ENCODE measurements at regions not wholly inside any gene's neighbourhood (a gene's known extent, or its start where the extent isn't known, plus 50 kb on each side); places are given as distances from the start of the nearest gene placed in this dataset.
"Not testable (repeated sequence)": the region's sequence is repeated elsewhere in the genome, so short reads cannot be mapped to it uniquely, and the experiment has no call there.

DNA sequence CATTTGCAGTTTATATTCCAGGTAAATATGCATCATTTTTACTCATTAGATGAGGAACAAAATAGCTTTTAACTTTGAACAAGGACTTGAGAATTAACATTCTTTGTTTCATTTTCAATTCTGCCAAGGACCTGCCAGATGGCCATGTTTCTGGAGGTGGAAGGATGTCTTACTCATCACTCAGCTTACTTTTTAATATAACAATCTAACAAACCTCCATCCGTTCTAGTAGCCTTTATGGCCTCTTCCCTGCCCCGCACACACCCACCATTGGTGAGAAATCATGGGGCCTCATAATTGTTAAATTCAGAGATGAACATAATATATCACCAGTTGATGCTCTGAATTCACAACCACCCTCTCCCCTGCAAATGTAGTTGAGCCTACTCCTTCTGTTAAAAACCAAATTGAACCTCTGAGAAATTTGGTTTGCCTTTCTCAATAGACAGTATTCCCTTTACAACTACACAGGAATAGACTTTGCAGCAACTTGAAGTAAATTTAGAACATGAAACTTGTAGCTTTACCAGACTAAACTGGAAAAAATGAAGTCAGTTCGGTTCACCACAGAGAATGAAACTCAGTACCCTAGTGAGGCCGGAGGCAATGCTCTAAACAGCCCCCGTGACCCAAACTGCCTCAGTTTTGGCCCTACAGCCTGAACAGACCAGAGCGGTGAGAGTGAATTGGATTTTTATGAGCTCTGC lies 50.1 kb upstream of the ACSL4 start:
- DNase-seq (ENCODE audit: low spot score) = no peak

DNA sequence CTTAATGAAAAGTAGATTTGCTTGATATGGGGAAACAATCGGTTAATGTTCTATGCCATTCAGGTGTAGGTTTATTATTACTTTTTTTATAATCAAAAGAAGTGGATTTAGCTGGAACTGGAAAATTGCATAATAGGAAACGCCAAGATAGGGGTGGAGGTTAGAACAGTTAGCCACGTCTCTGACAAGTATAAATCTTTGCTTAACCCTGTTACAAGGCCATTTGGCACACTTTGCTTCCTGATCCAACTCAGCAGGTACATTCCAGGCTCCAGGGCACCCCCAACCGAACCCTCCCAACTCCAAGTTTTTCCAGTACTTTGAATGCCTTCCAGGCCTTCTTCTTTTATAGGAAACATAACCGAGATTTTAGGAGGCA lies 50.6 kb upstream of the ACSL4 start:
- no peak for DNase-seq (ENCODE audit: low spot score)

DNA sequence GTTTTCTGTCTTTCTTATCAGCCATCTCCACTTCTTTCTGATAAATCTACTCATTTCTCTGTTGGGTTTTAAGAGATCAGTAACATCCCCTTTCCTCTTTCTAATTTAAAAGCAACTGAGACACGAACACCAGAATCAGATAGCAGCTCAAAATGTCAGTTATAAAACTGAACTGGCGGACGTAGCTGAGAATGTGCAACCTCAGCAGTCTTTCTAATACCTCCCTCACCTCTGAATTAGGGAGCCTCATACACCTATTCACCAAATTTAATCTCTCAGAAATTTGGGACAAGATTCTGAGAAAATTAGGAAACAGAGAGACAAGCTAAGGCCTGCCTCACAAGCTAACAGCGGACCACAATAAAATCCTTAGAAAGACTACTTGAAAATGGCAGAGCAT lies 52.0 kb upstream of the ACSL4 start:
- no peak for DNase-seq (ENCODE audit: low spot score)

DNA sequence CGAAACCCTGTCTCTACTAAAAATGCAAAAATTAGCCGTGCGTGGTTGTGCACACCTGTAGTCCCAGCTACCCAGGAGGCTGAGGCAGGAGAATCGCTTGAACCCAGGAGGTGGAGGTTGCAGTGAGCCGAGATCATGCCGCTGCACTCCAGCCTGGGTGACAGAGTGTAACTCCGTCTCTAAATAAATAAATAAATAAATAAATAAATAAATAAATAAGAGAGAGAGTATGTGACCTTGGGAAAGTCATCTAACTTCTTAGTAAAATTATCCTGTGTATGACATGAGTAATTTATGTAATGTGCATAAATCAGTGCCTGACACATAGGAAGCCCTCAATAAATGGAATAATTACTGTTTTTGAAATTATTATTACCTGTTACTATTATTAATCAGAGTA lies 57.5 kb upstream of the ACSL4 start:
- not testable (repeated sequence) for DNase-seq (ENCODE audit: low spot score)

DNA sequence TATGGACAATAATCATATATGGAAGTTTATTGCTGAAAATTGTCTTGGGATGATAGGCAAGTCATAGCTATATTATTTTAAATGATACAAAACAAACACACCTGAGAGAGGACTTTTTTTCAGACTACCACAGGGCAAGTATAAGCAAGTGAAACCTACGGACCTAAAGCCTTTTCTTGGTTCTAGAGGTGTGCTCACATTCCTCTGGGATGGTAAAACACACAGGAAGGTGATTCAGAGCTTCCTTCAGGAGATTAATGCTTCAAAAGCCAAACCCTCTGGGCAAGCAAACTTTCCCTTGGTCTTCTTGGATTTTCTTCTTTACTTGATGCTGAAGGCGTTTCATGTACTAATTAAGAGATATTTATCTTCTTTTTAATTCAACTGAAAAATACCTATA lies 60.1 kb upstream of the ACSL4 start:
- no peak for DNase-seq (ENCODE audit: low spot score)

DNA sequence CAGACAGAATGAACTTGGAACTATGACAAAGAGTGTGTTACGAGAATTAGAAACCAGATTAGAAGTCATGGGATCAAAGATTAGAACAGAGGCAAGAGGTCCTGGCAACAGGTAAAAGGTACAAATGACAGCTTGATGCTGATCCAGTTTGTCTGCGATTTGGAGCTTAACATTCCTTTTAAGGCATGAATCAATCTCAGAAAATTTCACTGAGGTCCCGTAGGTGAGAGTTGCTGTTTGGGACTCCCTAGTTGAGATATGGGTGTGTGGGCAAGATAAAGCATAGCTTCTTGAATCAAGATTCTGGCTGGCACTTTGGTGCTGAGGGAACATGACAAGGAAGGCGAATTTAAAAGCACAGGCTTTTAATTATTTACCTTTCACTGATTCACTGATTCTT lies 62.6 kb upstream of the ACSL4 start:
- DNase-seq (ENCODE audit: low spot score) = no peak

DNA sequence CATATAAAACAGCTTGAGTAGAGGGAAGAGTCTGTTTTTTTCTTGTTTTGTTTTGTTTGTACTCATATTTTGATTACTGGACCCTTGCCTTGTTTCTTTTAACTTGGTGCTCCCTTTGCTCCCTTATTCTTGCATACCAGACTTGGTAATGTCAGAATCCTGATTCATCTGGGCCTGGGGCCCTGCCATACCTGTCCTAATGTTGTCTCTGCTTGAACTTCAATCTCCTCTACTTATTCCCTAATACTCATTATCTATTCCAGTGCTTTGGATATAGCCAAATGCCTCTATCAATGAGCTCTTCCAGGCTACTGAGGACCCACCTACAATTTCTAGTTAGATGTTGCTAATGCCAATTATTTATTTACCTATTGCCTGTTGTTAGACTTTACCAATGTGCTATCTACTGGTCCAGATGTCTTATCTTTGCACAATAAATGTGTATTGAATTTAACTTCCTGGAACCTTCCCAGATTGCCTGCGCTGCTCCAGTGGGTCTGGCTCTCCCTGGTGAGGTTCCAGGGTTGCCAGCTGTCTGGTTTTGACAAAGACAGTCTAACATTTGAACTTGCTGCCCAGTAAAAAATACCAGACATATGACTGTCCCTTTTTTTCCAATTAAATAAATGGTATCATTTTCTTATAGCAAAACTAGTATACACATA lies 64.4 kb upstream of the ACSL4 start:
- DNase-seq (ENCODE audit: low spot score) = no peak

DNA sequence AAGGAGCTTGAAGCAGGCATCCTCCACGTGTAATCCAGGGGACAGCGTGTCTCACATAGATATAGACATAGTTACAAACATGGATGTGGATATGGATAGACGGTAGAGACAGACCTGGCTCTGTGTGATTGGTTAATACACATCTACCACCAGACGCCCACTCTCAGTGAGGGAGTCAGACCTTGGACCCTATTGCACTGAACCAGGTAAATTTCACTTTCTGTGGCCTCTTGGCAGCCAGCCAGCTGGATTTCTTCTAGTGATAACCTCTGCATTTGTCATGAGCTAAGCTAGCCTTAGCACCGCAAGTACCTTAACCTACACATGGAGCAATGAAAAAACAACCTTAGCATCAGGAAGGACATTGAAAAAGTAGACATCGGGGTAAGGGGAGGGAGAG lies 79.2 kb upstream of the ACSL4 start:
- DNase-seq (ENCODE audit: low spot score) = no peak

DNA sequence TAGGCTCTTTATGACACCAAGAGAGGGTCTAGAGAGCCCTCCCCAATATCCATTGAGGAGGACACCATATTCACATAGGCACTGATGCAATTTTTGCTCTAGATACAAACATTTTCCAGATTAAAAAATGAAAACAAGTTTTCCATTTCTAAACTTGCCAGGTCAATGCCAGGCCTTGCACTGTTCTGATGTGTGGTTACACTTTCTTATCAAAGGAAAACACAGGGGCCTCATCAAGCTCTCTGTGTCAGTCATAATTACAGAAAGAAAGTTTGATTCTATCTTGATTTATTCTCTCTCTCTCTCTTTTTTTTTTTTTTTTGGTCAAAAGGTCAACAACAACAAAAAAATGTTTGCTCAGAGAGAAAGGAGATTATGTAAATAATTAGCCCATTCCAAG lies 80.2 kb upstream of the ACSL4 start:
- no peak for DNase-seq (ENCODE audit: low spot score)

DNA sequence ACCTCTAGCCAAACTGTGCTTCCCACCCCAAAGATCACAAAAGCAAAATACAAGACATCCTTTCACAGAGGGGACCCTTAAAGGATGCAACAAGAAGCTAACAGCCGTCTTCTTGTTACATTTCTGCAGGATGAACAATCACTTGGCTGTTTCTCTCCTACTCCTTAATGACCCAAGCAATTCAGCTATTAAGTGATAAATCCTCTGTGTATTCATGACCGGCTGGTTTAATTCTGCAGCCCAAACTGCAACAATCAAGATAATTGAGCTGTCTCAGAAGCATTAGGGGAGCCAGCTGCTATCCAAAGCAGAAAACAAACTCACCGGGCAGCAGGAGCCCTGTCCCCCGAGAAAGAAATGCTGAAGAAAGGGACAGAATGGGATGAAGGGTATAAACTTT lies 85.9 kb upstream of the ACSL4 start:
- DNase-seq (ENCODE audit: low spot score) = no peak

DNA sequence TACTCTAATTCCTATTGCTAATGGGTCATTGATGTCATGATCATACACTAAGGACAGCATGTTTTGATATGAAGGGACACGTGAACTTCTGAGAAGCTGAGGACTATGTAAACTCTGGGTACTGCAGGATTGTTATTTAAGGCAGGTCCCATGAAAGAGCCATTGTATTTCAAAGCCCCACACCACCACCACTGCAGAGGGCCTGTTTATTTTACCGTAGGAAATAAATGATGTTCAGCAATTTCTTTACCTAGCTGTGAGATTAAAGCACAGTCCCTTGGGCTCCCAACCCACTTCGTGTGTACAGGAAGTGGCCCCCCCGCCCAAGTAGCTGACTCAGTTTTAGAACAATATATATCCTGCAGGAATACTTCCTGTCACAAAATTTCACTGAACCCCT lies 89.8 kb upstream of the ACSL4 start:
- no peak for DNase-seq (ENCODE audit: low spot score)

DNA sequence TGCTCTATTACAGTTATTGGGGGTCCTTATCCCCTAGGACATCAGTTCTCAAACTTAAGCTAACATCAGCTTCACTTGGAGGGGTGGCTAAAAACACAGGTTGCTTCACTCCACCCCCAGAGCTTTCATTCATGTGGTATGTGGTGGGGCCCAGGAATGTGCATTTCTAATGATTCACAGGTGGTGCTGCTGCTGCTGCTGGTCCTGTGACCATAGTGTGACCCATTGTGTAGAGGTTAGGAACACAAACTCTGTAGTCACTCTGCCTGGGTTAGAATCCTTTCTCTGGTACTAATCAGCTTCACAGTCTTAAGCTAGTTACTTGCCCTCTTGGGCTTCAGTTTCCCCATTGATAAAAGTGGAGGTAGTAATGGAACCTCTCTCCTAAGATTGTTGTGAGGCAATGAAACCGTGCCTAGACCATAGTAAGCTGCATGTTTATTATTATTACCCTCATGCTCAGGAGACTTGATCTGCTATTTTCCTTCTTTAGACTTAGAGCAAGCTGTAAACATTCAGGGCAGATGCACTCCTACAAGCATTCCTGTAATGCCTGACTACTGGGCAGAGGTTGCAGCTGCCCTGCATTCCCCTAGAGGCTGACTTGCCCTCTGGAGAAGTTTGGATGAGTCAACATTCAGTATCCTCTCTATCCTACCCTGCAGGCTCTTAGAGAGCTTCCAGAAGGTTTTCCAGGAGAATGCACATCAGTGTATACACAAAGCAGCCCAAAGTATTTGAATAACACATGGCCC lies 94.1 kb upstream of the ACSL4 start:
- no peak for DNase-seq (ENCODE audit: low spot score)

DNA sequence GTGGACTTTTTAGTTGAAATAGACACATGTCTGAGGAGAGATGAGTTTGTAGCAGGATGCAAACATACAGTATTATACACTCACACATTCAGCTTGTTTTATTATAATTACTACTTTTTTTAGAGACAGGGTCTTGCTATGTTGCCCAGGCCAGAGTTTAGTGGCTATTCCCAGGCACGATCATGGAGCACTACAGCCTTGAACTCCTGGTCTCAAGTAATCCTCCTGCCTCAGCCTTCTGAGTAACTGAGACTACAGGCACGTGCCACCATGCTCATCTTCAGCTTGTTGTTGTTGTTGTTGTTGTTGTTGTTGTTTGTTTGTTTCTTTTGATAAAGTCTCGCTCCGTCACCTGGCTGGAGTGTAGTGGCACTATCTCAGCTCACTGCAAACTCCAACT lies 94.7 kb upstream of the ACSL4 start:
- no peak for DNase-seq (ENCODE audit: low spot score)

DNA sequence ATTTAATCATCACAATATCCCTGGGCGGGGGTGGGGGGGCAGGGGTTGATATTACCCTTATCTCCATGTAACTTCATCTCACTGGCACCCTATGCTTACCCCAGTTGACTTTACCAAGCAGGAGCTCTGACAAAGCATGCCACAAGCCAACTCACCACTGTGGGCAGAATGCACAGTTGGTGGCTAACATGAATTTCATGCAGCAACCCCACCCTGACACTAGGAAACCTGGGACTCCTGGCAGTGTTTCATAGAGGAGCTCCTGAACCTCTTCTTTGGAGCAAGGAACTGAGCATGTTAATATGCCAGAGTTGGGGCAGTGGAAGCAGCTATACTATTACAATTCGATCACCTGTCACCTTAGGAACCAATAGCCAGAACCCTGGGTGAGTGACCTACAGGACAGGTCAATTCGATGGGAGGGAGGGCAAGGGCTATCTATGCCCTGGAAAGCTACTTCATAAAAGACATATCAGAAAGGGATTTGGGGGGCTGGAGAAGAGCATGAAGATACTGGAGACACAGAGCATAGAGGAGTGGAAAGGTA lies 97.2 kb upstream of the ACSL4 start:
- DNase-seq (ENCODE audit: low spot score) = no peak

DNA sequence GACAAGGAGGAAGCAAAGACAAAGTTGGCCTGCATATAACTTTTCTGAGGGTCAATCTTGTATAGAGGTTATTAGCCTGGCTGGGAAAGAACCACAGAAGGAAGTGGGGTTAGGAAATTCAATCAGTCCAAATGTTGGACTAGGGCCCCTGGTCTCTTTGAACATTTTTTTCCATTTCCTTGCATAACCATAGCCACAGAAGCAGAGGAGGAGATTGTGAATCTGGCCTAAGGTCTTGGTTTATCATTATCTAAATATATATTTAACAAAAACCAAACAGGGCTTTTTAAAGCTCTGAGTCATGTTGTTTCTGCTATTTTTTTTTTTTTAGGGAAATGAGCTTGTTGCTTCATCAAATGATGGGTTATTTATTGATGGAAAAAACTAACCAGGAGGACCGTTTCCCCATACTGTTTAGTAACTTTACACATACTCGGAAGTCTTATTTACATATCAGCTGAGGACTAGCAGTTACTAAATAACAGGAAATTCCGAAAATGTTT lies 97.7 kb upstream of the ACSL4 start:
- DNase-seq (ENCODE audit: low spot score) = no peak

DNA sequence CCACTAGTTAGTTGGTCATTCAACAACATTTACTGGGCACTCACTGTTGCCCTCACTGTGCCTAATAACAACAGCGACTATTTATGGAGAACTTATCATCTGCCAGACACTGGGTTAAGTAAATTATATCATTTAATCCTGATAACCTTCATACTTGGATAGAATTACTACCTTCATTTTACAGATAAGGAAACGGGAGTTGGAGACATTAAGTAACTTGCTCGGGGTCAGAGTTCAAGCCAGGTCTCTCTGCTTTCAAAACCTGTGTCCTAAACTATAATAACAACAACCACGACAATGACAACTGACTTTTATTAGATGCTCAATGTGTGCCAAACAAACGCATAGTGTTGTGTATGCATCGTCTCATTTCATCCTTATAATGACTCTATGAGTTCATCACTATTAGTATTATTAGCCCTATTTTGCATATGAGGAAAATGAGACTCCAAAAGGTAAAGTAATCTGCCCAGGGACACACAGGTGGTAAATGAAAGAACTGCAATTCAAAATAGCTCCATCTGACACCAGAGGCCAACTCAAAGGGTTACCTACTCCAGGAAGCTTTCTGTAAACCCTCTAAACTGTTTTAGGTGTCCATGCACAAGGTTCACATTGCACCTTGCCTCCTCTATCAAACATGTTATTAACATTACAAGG lies 98.4 kb upstream of the ACSL4 start:
- DNase-seq (ENCODE audit: low spot score) = no peak

DNA sequence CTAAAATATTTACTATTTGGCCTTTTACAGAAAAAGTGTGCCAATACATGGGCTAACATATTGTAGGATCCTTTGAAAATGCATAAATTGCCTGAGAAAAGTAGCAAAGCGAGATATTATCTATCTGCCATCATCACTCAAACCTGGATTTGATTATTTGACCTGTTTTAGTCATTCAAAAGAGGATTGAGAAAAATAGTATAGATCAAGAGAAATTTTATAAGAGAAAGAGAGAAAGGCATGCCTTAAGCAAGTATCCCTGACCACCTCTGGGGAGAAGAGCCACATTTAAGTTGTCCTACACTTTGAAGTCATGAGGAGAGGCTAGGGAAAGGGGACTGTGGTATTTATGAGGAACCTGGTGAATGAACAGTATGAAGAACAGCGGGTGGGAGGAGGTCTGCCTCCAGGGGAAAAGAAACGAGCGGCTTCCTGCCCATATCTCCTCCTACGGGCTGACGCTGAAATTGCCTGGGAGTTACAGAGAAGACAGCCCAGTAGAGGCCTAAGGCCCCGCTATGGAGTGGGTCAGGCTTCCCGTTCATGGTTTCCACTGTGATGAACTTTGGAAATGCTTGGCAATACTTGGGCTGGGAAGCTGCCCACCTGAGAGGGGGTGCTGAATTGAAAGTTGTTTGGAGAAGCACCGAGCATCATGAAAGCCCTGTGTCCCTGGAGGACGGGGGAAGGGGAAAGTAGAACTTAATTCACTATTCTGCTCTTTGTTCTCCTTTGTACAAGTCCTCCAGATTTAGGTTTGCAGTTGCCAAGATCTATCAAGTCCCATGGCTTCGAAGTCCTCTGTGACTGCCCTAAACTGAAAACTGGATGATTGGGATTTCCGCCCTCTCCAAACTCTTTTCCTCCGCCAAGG lies 106.9 kb upstream of the ACSL4 start:
- no peak for DNase-seq (ENCODE audit: low spot score)

DNA sequence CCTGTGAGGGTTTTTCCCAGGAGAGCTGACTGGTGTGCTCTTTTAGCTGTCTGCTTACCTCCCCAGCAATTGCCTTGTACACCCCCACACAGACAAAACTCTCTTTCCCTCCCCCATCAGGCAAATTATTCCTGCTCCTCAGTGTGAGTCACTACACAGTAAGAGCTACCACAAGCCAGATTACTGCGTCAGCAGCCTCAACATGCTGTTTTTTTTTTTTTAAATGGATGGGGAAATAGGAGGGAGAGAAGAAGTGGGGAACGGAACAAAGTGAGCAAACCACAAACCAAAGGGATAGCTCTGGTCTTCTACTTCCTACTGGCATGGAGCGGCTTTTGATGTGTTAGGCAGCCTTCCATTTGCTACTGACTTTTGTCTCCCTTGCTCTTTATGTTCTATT lies 107.5 kb upstream of the ACSL4 start:
- DNase-seq (ENCODE audit: low spot score) = no peak

DNA sequence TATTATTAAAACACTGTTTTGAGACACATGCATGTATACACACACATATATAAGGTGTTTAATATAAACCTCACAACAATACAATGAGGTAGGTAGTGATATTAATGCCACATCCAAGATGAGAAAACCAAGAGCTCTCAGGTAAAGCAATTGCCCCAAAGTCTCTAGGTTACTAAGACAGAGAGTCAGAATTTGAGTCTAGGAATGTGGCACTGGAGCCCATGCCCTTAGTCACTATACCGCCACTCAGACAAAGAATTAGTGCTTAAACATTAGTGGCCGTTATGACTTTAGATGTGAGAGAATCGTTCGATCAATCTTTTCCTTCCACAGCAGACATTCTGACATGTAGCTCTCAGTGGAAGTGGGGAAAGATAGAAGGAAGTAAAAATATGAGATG lies 108.2 kb upstream of the ACSL4 start:
- no peak for DNase-seq (ENCODE audit: low spot score)

DNA sequence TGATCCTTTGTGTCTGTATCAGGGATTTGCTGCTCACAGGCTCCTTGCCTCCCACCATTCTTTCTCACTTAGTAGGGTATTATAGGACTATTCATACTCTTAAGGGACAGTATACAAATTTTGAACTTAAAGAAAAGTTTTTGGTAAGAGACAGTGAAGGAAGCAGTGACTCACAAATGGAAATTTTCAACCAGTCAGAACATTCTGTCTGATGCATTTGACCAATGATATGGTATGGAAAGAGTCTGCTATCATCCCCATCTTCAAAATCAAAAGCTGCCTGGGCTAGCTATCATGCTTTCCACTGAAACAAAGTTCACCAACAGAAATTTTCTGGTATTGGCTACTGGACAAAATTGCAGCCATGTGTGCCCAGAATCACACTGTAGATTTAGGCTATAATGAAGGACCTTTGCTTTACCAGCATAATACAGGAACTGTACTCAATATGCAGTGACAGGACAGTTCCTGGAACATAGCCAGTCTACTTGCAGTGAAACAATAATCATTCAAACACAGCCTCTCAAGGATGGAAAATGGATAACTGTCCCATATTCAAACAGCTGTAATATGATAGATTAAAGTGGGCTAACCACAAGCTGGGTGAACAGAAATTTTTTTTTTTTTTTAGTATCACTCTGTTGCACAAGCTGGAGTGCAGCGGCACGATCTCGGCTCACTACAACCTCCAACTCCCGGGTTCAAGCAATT lies 109.0 kb upstream of the ACSL4 start:
- no peak for DNase-seq (ENCODE audit: low spot score)

DNA sequence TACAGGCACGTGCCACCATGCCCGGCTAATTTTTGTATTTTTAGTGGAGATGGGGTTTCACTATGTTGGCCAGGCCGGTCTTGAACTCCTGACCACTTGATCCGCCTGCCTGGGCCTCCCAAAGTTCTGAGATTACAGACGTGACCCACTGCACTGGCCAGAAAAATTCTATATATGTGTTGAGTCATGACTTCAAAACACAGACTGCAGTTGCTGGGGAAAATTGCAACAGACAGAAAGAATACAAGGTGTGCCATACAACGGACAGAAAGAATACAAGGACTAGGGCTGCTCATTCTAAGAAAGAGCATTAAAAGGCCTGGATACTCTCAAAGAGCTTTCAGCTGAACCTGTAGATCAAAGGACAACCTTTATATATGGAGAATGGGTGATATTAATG lies 109.6 kb upstream of the ACSL4 start:
- no peak for DNase-seq (ENCODE audit: low spot score)
